ENCODE measurements at regions not wholly inside any gene's neighbourhood (a gene's known extent, or its start where the extent isn't known, plus 50 kb on each side); places are given as distances from the start of the nearest gene placed in this dataset.

GRCh38 chr11:127567237-127567932, 566.8 kb upstream of the KIRREL3 start:
- FAIRE-seq (no peak), DNase-seq (ENCODE audit: insufficient read length) (no peak)
- TF ChIP-seq POLR2A (IDR thresholded peaks at IDR 0.05; ENCODE audit: low read depth, low read length) = no peak
- TF ChIP-seq TAF1 (IDR thresholded peaks at IDR 0.05; ENCODE audit: borderline replicate concordance, low read depth, low read length) = no peak
- no peak for TF ChIP-seq POLR2AphosphoS5 (IDR thresholded peaks at IDR 0.05; ENCODE audit: low read depth, low read length)

DNA sequence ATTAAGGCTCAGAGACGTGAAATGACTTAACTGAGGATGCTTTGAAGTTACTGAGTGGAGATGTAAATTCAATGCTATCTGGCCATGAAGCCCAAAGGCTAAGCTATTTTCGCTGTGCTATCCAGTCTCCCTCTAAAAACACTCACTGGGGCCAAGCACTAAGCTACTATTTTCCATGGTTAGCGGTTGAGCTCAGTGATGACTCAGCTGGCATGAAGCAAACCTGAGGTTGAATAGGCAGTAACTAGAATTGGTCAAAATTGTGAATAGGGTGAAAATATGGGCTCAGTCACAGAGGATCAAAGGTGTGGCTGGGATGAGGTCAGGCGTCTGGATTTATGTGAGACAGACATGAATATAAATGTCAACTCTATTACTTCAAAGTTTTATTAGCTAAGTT, 564.2 kb upstream of the KIRREL3 start:
- no peak for DNase-seq (ENCODE audit: insufficient read length)
- no peak for FAIRE-seq
- TF ChIP-seq POLR2AphosphoS5 (IDR thresholded peaks at IDR 0.05; ENCODE audit: low read depth, low read length) (no peak), TAF1 (IDR thresholded peaks at IDR 0.05; ENCODE audit: borderline replicate concordance, low read depth, low read length) (no peak), POLR2A (IDR thresholded peaks at IDR 0.05; ENCODE audit: low read depth, low read length) (no peak)

DNA sequence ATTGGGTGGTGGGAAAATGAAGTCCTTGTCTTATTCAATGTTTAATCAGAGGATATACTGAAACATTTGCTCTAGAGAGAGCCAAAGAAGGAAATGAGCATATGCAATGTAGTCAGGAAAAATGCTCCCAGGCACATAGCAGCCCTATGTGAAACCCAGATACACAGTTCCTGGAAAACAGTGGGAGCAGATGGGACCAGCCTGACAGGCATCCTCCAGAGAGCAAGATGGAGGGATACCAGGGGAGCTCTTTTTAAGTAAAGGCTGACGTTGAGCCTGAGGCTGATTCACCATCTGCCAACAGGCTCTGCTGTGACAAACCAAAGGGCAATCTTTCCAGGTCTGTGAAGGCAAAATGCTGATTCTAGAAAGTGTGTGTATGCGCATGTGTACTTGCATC, 559.4 kb upstream of the KIRREL3 start:
- FAIRE-seq (no peak), DNase-seq (ENCODE audit: insufficient read length) (no peak)
- TF ChIP-seq POLR2AphosphoS5 (IDR thresholded peaks at IDR 0.05; ENCODE audit: low read depth, low read length) (no peak), TAF1 (IDR thresholded peaks at IDR 0.05; ENCODE audit: borderline replicate concordance, low read depth, low read length) (no peak), POLR2A (IDR thresholded peaks at IDR 0.05; ENCODE audit: low read depth, low read length) (no peak)

- TF ChIP-seq POLR2AphosphoS5 (IDR thresholded peaks at IDR 0.05; ENCODE audit: low read depth, low read length) = no peak
- TF ChIP-seq TAF1 (IDR thresholded peaks at IDR 0.05; ENCODE audit: borderline replicate concordance, low read depth, low read length) = no peak
- no peak for TF ChIP-seq POLR2A (IDR thresholded peaks at IDR 0.05; ENCODE audit: low read depth, low read length)
- DNase-seq (ENCODE audit: insufficient read length) (no peak), FAIRE-seq (no peak)
Observed at GRCh38 chr11:127552446-127552845, 551.9 kb upstream of the KIRREL3 start.

GRCh38 chr11:127531167-127531566, 530.6 kb upstream of the KIRREL3 start:
- no peak for FAIRE-seq
- DNase-seq (ENCODE audit: insufficient read length) = no peak
- TF ChIP-seq TAF1 (IDR thresholded peaks at IDR 0.05; ENCODE audit: borderline replicate concordance, low read depth, low read length) = no peak
- TF ChIP-seq POLR2A (IDR thresholded peaks at IDR 0.05; ENCODE audit: low read depth, low read length) = no peak
- no peak for TF ChIP-seq POLR2AphosphoS5 (IDR thresholded peaks at IDR 0.05; ENCODE audit: low read depth, low read length)

DNA sequence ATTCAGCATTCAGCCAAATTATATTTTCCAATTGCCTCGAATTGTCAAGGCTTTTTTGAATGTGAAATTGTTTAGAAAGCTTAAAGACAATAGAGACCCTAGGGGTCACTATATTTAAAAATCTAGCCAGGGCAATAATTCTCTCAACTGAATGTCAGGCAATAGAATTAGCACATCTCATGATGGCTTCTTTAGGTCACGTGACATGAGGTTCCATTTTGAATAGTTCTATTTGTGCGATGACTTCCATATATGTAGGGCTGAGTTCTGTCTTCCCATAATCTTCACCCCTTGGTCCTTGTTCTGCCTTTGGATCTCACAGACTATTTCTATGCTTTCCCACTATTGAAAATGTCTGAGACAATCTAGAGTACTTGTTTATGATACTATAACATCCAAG, 527.7 kb upstream of the KIRREL3 start:
- DNase-seq (ENCODE audit: insufficient read length) = no peak
- no peak for FAIRE-seq
- TF ChIP-seq TAF1 (IDR thresholded peaks at IDR 0.05; ENCODE audit: borderline replicate concordance, low read depth, low read length) (no peak), POLR2AphosphoS5 (IDR thresholded peaks at IDR 0.05; ENCODE audit: low read depth, low read length) (no peak), POLR2A (IDR thresholded peaks at IDR 0.05; ENCODE audit: low read depth, low read length) (no peak)

GRCh38 chr11:127524618-127525017, 524.0 kb upstream of the KIRREL3 start:
- DNase-seq (ENCODE audit: insufficient read length) = no peak
- TF ChIP-seq POLR2AphosphoS5 (IDR thresholded peaks at IDR 0.05; ENCODE audit: low read depth, low read length) (no peak), POLR2A (IDR thresholded peaks at IDR 0.05; ENCODE audit: low read depth, low read length) (no peak), TAF1 (IDR thresholded peaks at IDR 0.05; ENCODE audit: borderline replicate concordance, low read depth, low read length) (no peak)
- FAIRE-seq = no peak

DNA sequence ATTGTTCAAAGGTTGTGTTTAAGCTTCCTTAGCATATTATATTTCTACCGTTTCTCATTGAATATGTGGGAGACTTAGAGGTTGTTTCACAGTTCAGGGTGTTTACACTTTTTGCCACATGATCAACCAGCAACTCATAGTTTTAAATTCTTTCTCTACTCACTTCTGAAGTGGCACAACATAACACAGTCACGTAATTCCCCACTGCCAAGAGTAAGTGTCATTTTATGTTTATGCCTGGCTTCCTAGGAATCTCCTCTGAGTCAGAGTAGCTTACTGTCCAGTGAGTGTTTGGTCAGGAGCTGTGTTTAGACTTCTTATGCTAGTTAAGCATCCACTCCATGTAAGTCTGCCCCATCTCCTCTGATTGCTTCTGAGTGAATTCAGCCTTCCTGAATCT, 520.8 kb upstream of the KIRREL3 start:
- DNase-seq (ENCODE audit: insufficient read length) (no peak), FAIRE-seq (no peak)
- TF ChIP-seq POLR2AphosphoS5 (IDR thresholded peaks at IDR 0.05; ENCODE audit: low read depth, low read length) = no peak
- TF ChIP-seq POLR2A (IDR thresholded peaks at IDR 0.05; ENCODE audit: low read depth, low read length) = no peak
- TF ChIP-seq TAF1 (IDR thresholded peaks at IDR 0.05; ENCODE audit: borderline replicate concordance, low read depth, low read length) = no peak

- no peak for FAIRE-seq
- DNase-seq (ENCODE audit: insufficient read length) = no peak
- TF ChIP-seq TAF1 (IDR thresholded peaks at IDR 0.05; ENCODE audit: borderline replicate concordance, low read depth, low read length) = no peak
- no peak for TF ChIP-seq POLR2A (IDR thresholded peaks at IDR 0.05; ENCODE audit: low read depth, low read length)
- no peak for TF ChIP-seq POLR2AphosphoS5 (IDR thresholded peaks at IDR 0.05; ENCODE audit: low read depth, low read length)
Observed at GRCh38 chr11:127507851-127508250, 507.3 kb upstream of the KIRREL3 start.

GRCh38 chr11:127506647-127507046, 506.1 kb upstream of the KIRREL3 start:
- no peak for FAIRE-seq
- DNase-seq (ENCODE audit: insufficient read length) = no peak
- TF ChIP-seq POLR2A (IDR thresholded peaks at IDR 0.05; ENCODE audit: low read depth, low read length) (no peak), TAF1 (IDR thresholded peaks at IDR 0.05; ENCODE audit: borderline replicate concordance, low read depth, low read length) (no peak), POLR2AphosphoS5 (IDR thresholded peaks at IDR 0.05; ENCODE audit: low read depth, low read length) (no peak)

DNA sequence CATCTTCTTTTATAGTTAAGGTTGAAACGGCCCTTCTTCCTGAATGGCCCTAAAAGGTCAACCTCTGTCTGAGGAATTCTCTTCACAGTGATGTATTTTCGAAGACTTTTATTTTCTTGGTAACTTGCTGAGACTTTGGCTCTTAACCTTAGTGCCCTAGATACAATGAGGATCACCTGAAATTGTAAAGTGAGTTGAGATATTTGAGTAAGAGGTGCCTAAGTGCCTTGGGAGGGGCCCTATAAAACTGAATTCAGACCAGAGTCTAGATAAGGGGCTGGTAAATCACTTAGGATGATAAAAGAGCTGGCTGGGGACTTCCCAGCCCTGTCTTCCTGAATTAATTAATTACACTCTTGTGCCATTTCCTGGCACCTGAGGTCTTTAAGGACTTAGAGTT, 505.6 kb upstream of the KIRREL3 start:
- DNase-seq (ENCODE audit: insufficient read length) (no peak), FAIRE-seq (no peak)
- TF ChIP-seq POLR2AphosphoS5 (IDR thresholded peaks at IDR 0.05; ENCODE audit: low read depth, low read length) (no peak), POLR2A (IDR thresholded peaks at IDR 0.05; ENCODE audit: low read depth, low read length) (no peak), TAF1 (IDR thresholded peaks at IDR 0.05; ENCODE audit: borderline replicate concordance, low read depth, low read length) (no peak)

DNA sequence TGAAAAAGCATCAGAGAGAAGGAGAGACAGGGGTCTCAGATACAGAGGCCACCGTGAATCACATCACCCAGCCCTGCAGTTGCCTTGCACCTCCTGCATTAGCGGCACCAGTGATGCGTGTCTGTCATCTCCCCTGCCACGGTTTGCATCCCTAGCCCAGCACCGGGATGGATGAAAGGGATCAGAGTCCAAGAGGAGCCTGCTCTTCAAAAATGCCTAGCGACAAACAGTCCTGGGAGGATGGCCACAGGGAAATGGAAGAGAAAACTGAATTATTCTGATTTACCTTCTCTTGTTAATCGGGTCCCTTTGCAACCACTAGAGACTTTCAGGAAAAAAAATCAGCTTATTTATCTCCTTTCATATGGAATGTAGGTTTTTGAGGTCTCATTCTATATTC, 495.6 kb upstream of the KIRREL3 start:
- no peak for FAIRE-seq
- no peak for DNase-seq (ENCODE audit: insufficient read length)
- no peak for TF ChIP-seq TAF1 (IDR thresholded peaks at IDR 0.05; ENCODE audit: borderline replicate concordance, low read depth, low read length)
